Panc1 (cell line): ENCODE measurements at regions not wholly inside any gene's neighbourhood (a gene's known extent, or its start where the extent isn't known, plus 50 kb on each side); places are given as distances from the start of the nearest gene placed in this dataset.

ENCODE experiments used
- ATAC-seq: fragments of 200-7000 bp; cut with Tn5 transposase; 2 replicates; pipeline ENCODE4 v1.9.1; 2020; ENCODE audit warnings: mild to moderate bottlenecking, moderate library complexity
- BruUV-seq: library from RNA; stranded (reverse); fragments of 400-500 nt; replicated peaks from 2 replicates; lab custom pipeline; 2021; lab: Mats Ljungman, UMichigan
- CTCF ChIA-PET: fragments of 300-600 bp; sonication (Branson Sonifier 250); formaldehyde crosslinking; loops from one replicate; lab custom pipeline; 2022; ENCODE audit warnings: antibody characterized with exemption; lab: Charles Lee
- POLR2A ChIA-PET: fragments of 300-600 bp; sonication (Branson Sonifier 250); formaldehyde crosslinking; loops from one replicate; lab custom pipeline; 2022; ENCODE audit warnings: antibody characterized with exemption; lab: Charles Lee
- DNase-seq: peaks from one replicate; pipeline ENCODE4 v3.0.0-alpha.2; 2010; ENCODE audit warnings: low read depth, low spot score
- H3K27ac ChIP-seq: 2 replicates; pipeline ENCODE4 v1.5.1; 2011; ENCODE audit warnings: mild to moderate bottlenecking, low read length, inconsistent platforms
- H3K27me3 ChIP-seq: fragments of 200-500 bp; sonication (Bioruptor generic); 2 replicates; pipeline ENCODE4 v1.6.0; 2014; ENCODE audit warnings: low read length, inconsistent platforms; ENCODE audit not compliant: control insufficient read depth, insufficient read depth
- H3K36me3 ChIP-seq: fragments of 200-500 bp; sonication (Bioruptor generic); 2 replicates; pipeline ENCODE4 v1.5.1; 2014; ENCODE audit warnings: inconsistent platforms, mild to moderate bottlenecking, low read length, moderate library complexity; ENCODE audit not compliant: control insufficient read depth, insufficient read depth
- H3K4me1 ChIP-seq: 2 replicates; pipeline ENCODE4 v1.5.1; 2011; ENCODE audit warnings: inconsistent platforms, mild to moderate bottlenecking, low read length, moderate library complexity; ENCODE audit not compliant: control insufficient read depth, insufficient read depth
- H3K4me3 ChIP-seq, 2 experiments: 2 replicates each; pipeline ENCODE4 v1.5.1; 2011 to 2012; ENCODE audit warnings: low read depth in 2 of 2, low read length in 2 of 2, mild to moderate bottlenecking in 2 of 2, inconsistent platforms in 1 of 2, moderate library complexity in 1 of 2
- H3K9me3 ChIP-seq: fragments of 200-500 bp; sonication (Bioruptor generic); 2 replicates; pipeline ENCODE4 v1.5.1; 2014; ENCODE audit warnings: low read depth, mild to moderate bottlenecking, inconsistent platforms, low read length, moderate library complexity; ENCODE audit not compliant: control insufficient read depth, insufficient read depth
- POLR2AphosphoS5 ChIP-seq: IDR thresholded peaks from 2 replicates; pipeline ENCODE4 v1.6.1; 2012; ENCODE audit warnings: mild to moderate bottlenecking, low read depth, low read length, moderate library complexity
- SIN3A ChIP-seq: IDR thresholded peaks from 2 replicates; pipeline ENCODE4 v1.6.1; 2012; ENCODE audit warnings: low read depth, mild to moderate bottlenecking, low read length, moderate library complexity, borderline replicate concordance; ENCODE audit not compliant: insufficient read depth
- TCF7L2 ChIP-seq: IDR thresholded peaks from 2 replicates; pipeline ENCODE4 v1.6.1; 2011; ENCODE audit warnings: mild to moderate bottlenecking, low read depth, low read length, inconsistent platforms
- in situ Hi-C: cut with HindIII; loops from 2 replicates; pipeline ENCODE4 v1.10.0; 2016; ENCODE audit warnings: low sequenced_read_pairs, low pct_unique_long_range_greater_than_20kb
- intact Hi-C: fragments of 100-400 bp; cut with micrococcal nuclease; formaldehyde crosslinking; loops from one replicate; pipeline ENCODE4 v1.10.0; 2022; ENCODE audit not compliant: unreplicated experiment
- TF ChIP-seq, protein P1 (sequence below): fragments of 450-650 bp; IDR thresholded peaks from 2 replicates; pipeline ENCODE4 v1.5.1; 2017; ENCODE audit warnings: mild to moderate bottlenecking
- TF ChIP-seq, protein P2 (sequence below), 2 experiments: IDR thresholded peaks; 2 replicates each; pipeline ENCODE4 v1.6.1; 2011 to 2012; ENCODE audit warnings: low read depth in 2 of 2, control low read depth in 1 of 2, low read length in 1 of 2, mild to moderate bottlenecking in 1 of 2, moderate library complexity in 1 of 2; ENCODE audit not compliant: insufficient read depth in 1 of 2

DNA sequence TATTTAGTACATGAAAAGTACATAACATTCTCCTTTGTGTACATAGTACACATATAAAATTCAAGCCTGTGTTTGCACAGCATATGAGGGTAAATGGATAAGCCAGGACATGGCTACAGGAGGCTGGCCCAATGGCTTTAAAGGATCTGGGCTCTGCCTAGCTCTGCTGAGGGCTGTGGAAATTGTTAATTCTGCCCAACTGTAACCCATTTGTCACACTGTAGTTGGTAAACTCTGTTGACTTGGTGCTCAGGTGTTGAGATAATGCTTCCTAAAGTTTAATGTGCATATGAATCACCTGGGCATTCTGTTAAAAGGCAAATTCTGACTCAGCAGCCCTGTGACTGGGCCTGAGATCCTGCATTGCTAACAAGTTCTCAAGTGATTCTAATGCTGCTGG, 196.5 kb upstream of the ZPLD1 start:
- Histone ChIP-seq H3K4me1 (no peaks in the 10 kb centered on the region), H3K4me3 (no peak overlapping the region), H3K27ac (no peak overlapping the region), H3K9me3 (no peaks in the 10 kb centered on the region), H3K36me3 (no peaks in the 10 kb centered on the region), H3K27me3 (peaks cover 2% of the 10 kb centered on the region; the same call in 1 of the 2 replicates)
- ATAC-seq (no peak), DNase-seq (peak; percentile 89)
- in situ Hi-C loops: loop anchor here (25.0 kb wide), 1 partner anchor 299 kb away; no protein-coding TSS in a partner anchor
- intact Hi-C loops: no loop called here
- POLR2A ChIA-PET: no interaction called here
- BruUV-seq: no TSS peak
- TF ChIP-seq SIN3A: no peak
- TF ChIP-seq POLR2AphosphoS5: no peak
- no peak for TF ChIP-seq TCF7L2
- TF ChIP-seq, protein P1, sequence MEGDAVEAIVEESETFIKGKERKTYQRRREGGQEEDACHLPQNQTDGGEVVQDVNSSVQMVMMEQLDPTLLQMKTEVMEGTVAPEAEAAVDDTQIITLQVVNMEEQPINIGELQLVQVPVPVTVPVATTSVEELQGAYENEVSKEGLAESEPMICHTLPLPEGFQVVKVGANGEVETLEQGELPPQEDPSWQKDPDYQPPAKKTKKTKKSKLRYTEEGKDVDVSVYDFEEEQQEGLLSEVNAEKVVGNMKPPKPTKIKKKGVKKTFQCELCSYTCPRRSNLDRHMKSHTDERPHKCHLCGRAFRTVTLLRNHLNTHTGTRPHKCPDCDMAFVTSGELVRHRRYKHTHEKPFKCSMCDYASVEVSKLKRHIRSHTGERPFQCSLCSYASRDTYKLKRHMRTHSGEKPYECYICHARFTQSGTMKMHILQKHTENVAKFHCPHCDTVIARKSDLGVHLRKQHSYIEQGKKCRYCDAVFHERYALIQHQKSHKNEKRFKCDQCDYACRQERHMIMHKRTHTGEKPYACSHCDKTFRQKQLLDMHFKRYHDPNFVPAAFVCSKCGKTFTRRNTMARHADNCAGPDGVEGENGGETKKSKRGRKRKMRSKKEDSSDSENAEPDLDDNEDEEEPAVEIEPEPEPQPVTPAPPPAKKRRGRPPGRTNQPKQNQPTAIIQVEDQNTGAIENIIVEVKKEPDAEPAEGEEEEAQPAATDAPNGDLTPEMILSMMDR: no peak
- TF ChIP-seq, protein P2, sequence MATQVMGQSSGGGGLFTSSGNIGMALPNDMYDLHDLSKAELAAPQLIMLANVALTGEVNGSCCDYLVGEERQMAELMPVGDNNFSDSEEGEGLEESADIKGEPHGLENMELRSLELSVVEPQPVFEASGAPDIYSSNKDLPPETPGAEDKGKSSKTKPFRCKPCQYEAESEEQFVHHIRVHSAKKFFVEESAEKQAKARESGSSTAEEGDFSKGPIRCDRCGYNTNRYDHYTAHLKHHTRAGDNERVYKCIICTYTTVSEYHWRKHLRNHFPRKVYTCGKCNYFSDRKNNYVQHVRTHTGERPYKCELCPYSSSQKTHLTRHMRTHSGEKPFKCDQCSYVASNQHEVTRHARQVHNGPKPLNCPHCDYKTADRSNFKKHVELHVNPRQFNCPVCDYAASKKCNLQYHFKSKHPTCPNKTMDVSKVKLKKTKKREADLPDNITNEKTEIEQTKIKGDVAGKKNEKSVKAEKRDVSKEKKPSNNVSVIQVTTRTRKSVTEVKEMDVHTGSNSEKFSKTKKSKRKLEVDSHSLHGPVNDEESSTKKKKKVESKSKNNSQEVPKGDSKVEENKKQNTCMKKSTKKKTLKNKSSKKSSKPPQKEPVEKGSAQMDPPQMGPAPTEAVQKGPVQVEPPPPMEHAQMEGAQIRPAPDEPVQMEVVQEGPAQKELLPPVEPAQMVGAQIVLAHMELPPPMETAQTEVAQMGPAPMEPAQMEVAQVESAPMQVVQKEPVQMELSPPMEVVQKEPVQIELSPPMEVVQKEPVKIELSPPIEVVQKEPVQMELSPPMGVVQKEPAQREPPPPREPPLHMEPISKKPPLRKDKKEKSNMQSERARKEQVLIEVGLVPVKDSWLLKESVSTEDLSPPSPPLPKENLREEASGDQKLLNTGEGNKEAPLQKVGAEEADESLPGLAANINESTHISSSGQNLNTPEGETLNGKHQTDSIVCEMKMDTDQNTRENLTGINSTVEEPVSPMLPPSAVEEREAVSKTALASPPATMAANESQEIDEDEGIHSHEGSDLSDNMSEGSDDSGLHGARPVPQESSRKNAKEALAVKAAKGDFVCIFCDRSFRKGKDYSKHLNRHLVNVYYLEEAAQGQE (IDR thresholded peaks at IDR 0.05; ENCODE audit: insufficient read depth in 1 of 2, low read depth in 2 of 2, low read length in 1 of 2): no peak
- CTCF ChIA-PET: no interaction called here

DNA sequence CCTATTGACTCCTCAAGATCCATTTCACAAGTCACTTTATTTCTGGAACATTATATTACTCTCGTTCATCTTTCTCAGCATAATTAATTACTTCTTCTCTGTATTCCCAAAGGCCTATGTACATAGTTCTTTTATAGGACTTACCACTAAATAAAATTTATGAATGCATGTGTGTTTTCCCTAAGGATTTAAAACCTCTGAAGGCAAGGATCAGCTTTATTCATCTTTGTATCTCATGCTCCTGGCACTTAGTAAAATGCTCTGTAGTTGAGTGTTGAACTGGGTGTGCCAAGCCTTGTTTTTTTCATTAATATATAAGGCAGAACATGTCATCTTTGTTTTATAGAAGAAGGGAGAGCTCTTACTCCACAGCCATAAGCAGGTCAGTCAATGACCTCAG, 194.1 kb upstream of the ZPLD1 start:
- ChIA-PET POLR2A (no interaction called here), CTCF (no interaction called here)
- Histone ChIP-seq H3K27me3 (no peaks in the 10 kb centered on the region), H3K9me3 (no peaks in the 10 kb centered on the region), H3K27ac (no peak overlapping the region), H3K36me3 (no peaks in the 10 kb centered on the region), H3K4me3 (no peak overlapping the region), H3K4me1 (no peaks in the 10 kb centered on the region)
- in situ Hi-C loops: loop anchor here (25.0 kb wide), 1 partner anchor 297 kb away; no protein-coding TSS in a partner anchor
- ATAC-seq (no peak), DNase-seq (no peak)
- TF ChIP-seq, protein P1: no peak
- TF ChIP-seq, protein P2 (IDR thresholded peaks at IDR 0.05; ENCODE audit: insufficient read depth in 1 of 2, low read depth in 2 of 2, low read length in 1 of 2): no peak
- TF ChIP-seq POLR2AphosphoS5 (no peak), SIN3A (no peak), TCF7L2 (no peak)
- BruUV-seq: no TSS peak
- intact Hi-C loops: no loop called here
